ENCODE measurements at regions not wholly inside any gene's neighbourhood (a gene's known extent, or its start where the extent isn't known, plus 50 kb on each side); places are given as distances from the start of the nearest gene placed in this dataset.

GRCh38 chr5:60205071-60205470, 311.5 kb upstream of the PDE4D start:
- H3K27me3 Mint-ChIP-seq = no peaks in the 10 kb centered on the region
- no peaks in the 10 kb centered on the region for H3K36me3 Mint-ChIP-seq (ENCODE audit: low read depth)
- peaks cover 3% of the 10 kb centered on the region for H3K9me3 Mint-ChIP-seq
- H3K4me1 Mint-ChIP-seq (ENCODE audit: low read depth) = no peaks in the 10 kb centered on the region
- H3K27ac Mint-ChIP-seq = no peak overlapping the region
- H3K4me3 Mint-ChIP-seq = no peak overlapping the region

GRCh38 chr5:60196385-60197113, 303.0 kb upstream of the PDE4D start:
- no peak overlapping the region for H3K4me3 Mint-ChIP-seq
- no peaks in the 10 kb centered on the region for H3K4me1 Mint-ChIP-seq (ENCODE audit: low read depth)
- peaks cover 7% of the 10 kb centered on the region for H3K9me3 Mint-ChIP-seq
- no peaks in the 10 kb centered on the region for H3K27me3 Mint-ChIP-seq
- H3K27ac Mint-ChIP-seq = no peak overlapping the region
- H3K36me3 Mint-ChIP-seq (ENCODE audit: low read depth) = no peaks in the 10 kb centered on the region

GRCh38 chr5:60195551-60195950, 302.0 kb upstream of the PDE4D start:
- Mint-ChIP-seq H3K4me1 (ENCODE audit: low read depth) (no peaks in the 10 kb centered on the region), H3K36me3 (ENCODE audit: low read depth) (no peaks in the 10 kb centered on the region), H3K4me3 (no peak overlapping the region), H3K27ac (no peak overlapping the region), H3K27me3 (no peaks in the 10 kb centered on the region), H3K9me3 (peaks cover 7% of the 10 kb centered on the region)

GRCh38 chr5:60195083-60195482, 301.6 kb upstream of the PDE4D start:
- Mint-ChIP-seq H3K9me3 (peaks cover 7% of the 10 kb centered on the region), H3K36me3 (ENCODE audit: low read depth) (no peaks in the 10 kb centered on the region), H3K27ac (no peak overlapping the region), H3K4me3 (no peak overlapping the region), H3K4me1 (ENCODE audit: low read depth) (no peaks in the 10 kb centered on the region), H3K27me3 (no peaks in the 10 kb centered on the region)

- Mint-ChIP-seq H3K4me3 (no peak overlapping the region), H3K27ac (no peak overlapping the region), H3K36me3 (ENCODE audit: low read depth) (no peaks in the 10 kb centered on the region), H3K9me3 (no peaks in the 10 kb centered on the region), H3K27me3 (no peaks in the 10 kb centered on the region), H3K4me1 (ENCODE audit: low read depth) (no peaks in the 10 kb centered on the region)
Observed at GRCh38 chr5:60185231-60186099, 291.9 kb upstream of the PDE4D start.

- no peaks in the 10 kb centered on the region for H3K27me3 Mint-ChIP-seq
- no peaks in the 10 kb centered on the region for H3K36me3 Mint-ChIP-seq (ENCODE audit: low read depth)
- H3K4me3 Mint-ChIP-seq = no peak overlapping the region
- H3K9me3 Mint-ChIP-seq = no peaks in the 10 kb centered on the region
- no peak overlapping the region for H3K27ac Mint-ChIP-seq
- no peaks in the 10 kb centered on the region for H3K4me1 Mint-ChIP-seq (ENCODE audit: low read depth)
Observed at GRCh38 chr5:60184606-60185005, 291.1 kb upstream of the PDE4D start.

- H3K27ac Mint-ChIP-seq = no peak overlapping the region
- no peaks in the 10 kb centered on the region for H3K27me3 Mint-ChIP-seq
- H3K4me3 Mint-ChIP-seq = no peak overlapping the region
- no peaks in the 10 kb centered on the region for H3K36me3 Mint-ChIP-seq (ENCODE audit: low read depth)
- no peaks in the 10 kb centered on the region for H3K9me3 Mint-ChIP-seq
- H3K4me1 Mint-ChIP-seq (ENCODE audit: low read depth) = no peaks in the 10 kb centered on the region
Observed at GRCh38 chr5:60183881-60184280, 290.4 kb upstream of the PDE4D start.

- Mint-ChIP-seq H3K9me3 (peaks cover 6% of the 10 kb centered on the region), H3K4me3 (no peak overlapping the region), H3K4me1 (ENCODE audit: low read depth) (no peaks in the 10 kb centered on the region), H3K36me3 (ENCODE audit: low read depth) (no peaks in the 10 kb centered on the region), H3K27ac (no peak overlapping the region), H3K27me3 (no peaks in the 10 kb centered on the region)
Observed at GRCh38 chr5:60178101-60178500, 284.6 kb upstream of the PDE4D start.

- Mint-ChIP-seq H3K27ac (no peak overlapping the region), H3K27me3 (no peaks in the 10 kb centered on the region), H3K4me3 (no peak overlapping the region), H3K4me1 (ENCODE audit: low read depth) (no peaks in the 10 kb centered on the region), H3K36me3 (ENCODE audit: low read depth) (no peaks in the 10 kb centered on the region), H3K9me3 (peaks cover 6% of the 10 kb centered on the region)
Observed at GRCh38 chr5:60177596-60177995, 284.1 kb upstream of the PDE4D start.

- no peak overlapping the region for H3K27ac Mint-ChIP-seq
- H3K4me3 Mint-ChIP-seq = no peak overlapping the region
- no peaks in the 10 kb centered on the region for H3K27me3 Mint-ChIP-seq
- H3K4me1 Mint-ChIP-seq (ENCODE audit: low read depth) = no peaks in the 10 kb centered on the region
- H3K9me3 Mint-ChIP-seq = peaks cover 6% of the 10 kb centered on the region
- no peaks in the 10 kb centered on the region for H3K36me3 Mint-ChIP-seq (ENCODE audit: low read depth)
Observed at GRCh38 chr5:60173667-60174066, 280.1 kb upstream of the PDE4D start.

- Mint-ChIP-seq H3K36me3 (ENCODE audit: low read depth) (no peaks in the 10 kb centered on the region), H3K4me1 (ENCODE audit: low read depth) (no peaks in the 10 kb centered on the region), H3K4me3 (no peak overlapping the region), H3K27ac (no peak overlapping the region), H3K9me3 (peaks cover 5% of the 10 kb centered on the region), H3K27me3 (no peaks in the 10 kb centered on the region)
Observed at GRCh38 chr5:60163762-60164161, 270.2 kb upstream of the PDE4D start.

GRCh38 chr5:60162441-60162840, 268.9 kb upstream of the PDE4D start:
- Mint-ChIP-seq H3K4me3 (no peak overlapping the region), H3K36me3 (ENCODE audit: low read depth) (no peaks in the 10 kb centered on the region), H3K4me1 (ENCODE audit: low read depth) (no peaks in the 10 kb centered on the region), H3K9me3 (no peaks in the 10 kb centered on the region), H3K27me3 (no peaks in the 10 kb centered on the region), H3K27ac (no peak overlapping the region)

- no peaks in the 10 kb centered on the region for H3K4me1 Mint-ChIP-seq (ENCODE audit: low read depth)
- H3K36me3 Mint-ChIP-seq (ENCODE audit: low read depth) = no peaks in the 10 kb centered on the region
- no peaks in the 10 kb centered on the region for H3K27me3 Mint-ChIP-seq
- no peak overlapping the region for H3K4me3 Mint-ChIP-seq
- H3K9me3 Mint-ChIP-seq = no peaks in the 10 kb centered on the region
- no peak overlapping the region for H3K27ac Mint-ChIP-seq
Observed at GRCh38 chr5:60161340-60161934, 267.9 kb upstream of the PDE4D start.

- H3K9me3 Mint-ChIP-seq = peaks cover 3% of the 10 kb centered on the region
- no peaks in the 10 kb centered on the region for H3K4me1 Mint-ChIP-seq (ENCODE audit: low read depth)
- H3K27me3 Mint-ChIP-seq = no peaks in the 10 kb centered on the region
- no peak overlapping the region for H3K27ac Mint-ChIP-seq
- no peak overlapping the region for H3K4me3 Mint-ChIP-seq
- no peaks in the 10 kb centered on the region for H3K36me3 Mint-ChIP-seq (ENCODE audit: low read depth)
Observed at GRCh38 chr5:60149081-60149480, 255.6 kb upstream of the PDE4D start.

- Mint-ChIP-seq H3K27ac (no peak overlapping the region), H3K36me3 (ENCODE audit: low read depth) (no peaks in the 10 kb centered on the region), H3K4me1 (ENCODE audit: low read depth) (no peaks in the 10 kb centered on the region), H3K27me3 (no peaks in the 10 kb centered on the region), H3K9me3 (peaks cover 3% of the 10 kb centered on the region), H3K4me3 (no peak overlapping the region)
Observed at GRCh38 chr5:60148366-60148765, 254.8 kb upstream of the PDE4D start.

Measured in stimulated activated naive CD8-positive, alpha-beta T cell treated with anti-CD3 and anti-CD28 coated beads, Interleukin-15, Interleukin-2, amounts not matched to agents 100 ng/mL and 50 ng/mL, for 24 hours (primary cell).